Activated T-cell treated with anti-CD3 and anti-CD28 coated beads, Interleukin-2, amount 50 U/mL, for 72 hours (primary cell): ENCODE measurements at regions not wholly inside any gene's neighbourhood (a gene's known extent, or its start where the extent isn't known, plus 50 kb on each side); places are given as distances from the start of the nearest gene placed in this dataset.

ENCODE experiments used
- ATAC-seq, 2 donors: fragments of 150-1000 bp; cut with Tn5 transposase; replicated peaks in 1 of 2; 2 replicates each; pipeline ENCODE4 v1.10.0; 2021; ENCODE audit warnings: moderate library complexity in 2 of 2, mild to moderate bottlenecking in 1 of 2
- DNase-seq, 2 donors: peaks; one replicate each; pipeline ENCODE4 v3.0.0; 2021 to 2022; ENCODE audit warnings: mixed read lengths in 1 of 2
- H3K27ac Mint-ChIP-seq: one replicate; pipeline ENCODE4 v1.8.0; 2022; ENCODE audit warnings: mild to moderate bottlenecking, moderate library complexity, mixed read lengths
- H3K27me3 Mint-ChIP-seq: one replicate; pipeline ENCODE4 v1.8.0; 2022; ENCODE audit warnings: low read depth, mixed read lengths
- H3K36me3 Mint-ChIP-seq, 2 donors: one replicate each; pipeline ENCODE4 v1.8.0; 2022; ENCODE audit warnings: mixed read lengths in 2 of 2, mild to moderate bottlenecking in 1 of 2; ENCODE audit not compliant: insufficient read depth in 2 of 2
- H3K4me1 Mint-ChIP-seq: one replicate; pipeline ENCODE4 v1.8.0; 2022; ENCODE audit warnings: low read depth, mixed read lengths
- H3K4me3 Mint-ChIP-seq, 2 donors: one replicate each; pipeline ENCODE4 v1.8.0; 2022; ENCODE audit warnings: mild to moderate bottlenecking in 2 of 2, mixed read lengths in 2 of 2, moderate library complexity in 2 of 2
- H3K9me3 Mint-ChIP-seq, 2 donors: one replicate each; pipeline ENCODE4 v1.8.0; 2022; ENCODE audit warnings: mixed read lengths in 2 of 2

DNA sequence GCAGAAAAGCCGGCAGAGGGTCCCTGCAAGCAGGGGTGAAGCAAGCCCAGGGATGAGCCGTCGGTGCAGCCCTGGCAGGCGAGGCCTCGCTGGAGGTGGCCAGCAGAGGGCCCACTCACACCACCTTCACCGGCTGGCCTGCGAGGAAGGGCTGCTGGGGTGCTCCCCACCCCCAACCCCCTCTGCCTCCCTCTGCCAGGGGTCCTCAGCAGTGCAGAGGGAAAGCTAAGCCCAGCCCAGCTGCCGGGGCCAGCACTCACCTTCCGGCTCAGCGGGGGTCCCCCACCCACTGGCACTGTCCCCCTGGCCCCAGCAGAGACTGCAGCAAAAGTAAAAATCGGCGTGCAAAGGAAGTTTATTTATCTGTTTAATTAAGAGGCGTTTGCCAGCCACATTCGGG, 113.4 kb downstream of the ENGASE start:
- H3K27me3 Mint-ChIP-seq, result peaks cover 46% of the 10 kb centered on the region
- DNase-seq (peak; percentile 27 to 28), ATAC-seq (peak; percentile 26 to 37)
- no peaks in the 10 kb centered on the region for H3K4me1 Mint-ChIP-seq
- no peaks in the 10 kb centered on the region for H3K9me3 Mint-ChIP-seq
- no peak overlapping the region for H3K4me3 Mint-ChIP-seq
- H3K27ac Mint-ChIP-seq, result no peak overlapping the region
- no peaks in the 10 kb centered on the region for H3K36me3 Mint-ChIP-seq

DNA sequence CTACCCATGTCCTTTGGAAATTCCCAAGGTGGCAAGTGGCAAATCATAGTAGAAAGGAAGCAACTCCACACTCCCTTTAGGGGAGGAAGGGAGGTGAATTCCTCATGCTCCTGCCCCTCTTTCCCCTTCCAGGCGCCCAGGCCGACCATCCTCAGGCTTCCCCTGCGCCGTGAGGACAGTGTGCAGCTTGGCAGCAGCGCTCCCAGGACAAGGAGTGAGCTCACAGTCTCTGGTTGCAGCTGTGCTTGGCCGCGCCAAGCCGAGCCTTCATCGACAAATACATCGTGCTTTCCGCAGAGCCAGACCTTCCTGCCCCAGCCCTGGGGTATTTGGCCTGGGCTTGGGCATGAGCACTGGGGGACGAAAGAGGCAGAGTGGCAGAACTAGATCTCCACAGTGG, 112.6 kb downstream of the ENGASE start:
- DNase-seq (no peak), ATAC-seq (no peak)
- Mint-ChIP-seq H3K27me3 (peaks cover 47% of the 10 kb centered on the region), H3K4me1 (no peaks in the 10 kb centered on the region), H3K9me3 (no peaks in the 10 kb centered on the region), H3K36me3 (no peaks in the 10 kb centered on the region), H3K27ac (no peak overlapping the region), H3K4me3 (no peak overlapping the region)

DNA sequence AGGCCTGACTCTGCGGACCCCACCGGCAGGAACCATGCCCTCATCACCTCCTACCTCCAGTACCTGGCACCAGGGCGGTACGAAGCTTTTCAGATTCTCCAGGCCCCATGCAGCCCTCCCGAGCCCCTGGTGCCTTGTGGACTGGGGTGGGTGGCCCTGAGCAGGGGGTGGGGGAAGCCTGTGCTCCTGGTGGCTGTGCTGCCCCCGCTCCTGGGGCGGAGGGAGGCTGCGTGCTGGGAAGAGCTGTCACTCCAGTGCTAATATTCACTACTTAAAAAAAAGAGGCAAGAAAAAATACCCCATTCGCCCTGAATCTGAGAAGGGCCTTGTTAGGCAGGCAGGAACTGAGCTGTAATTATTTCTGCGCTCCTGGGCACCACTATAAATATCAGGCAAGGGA, 111.8 kb downstream of the ENGASE start:
- Mint-ChIP-seq H3K4me3 (no peak overlapping the region), H3K27me3 (peaks cover 54% of the 10 kb centered on the region), H3K4me1 (no peaks in the 10 kb centered on the region), H3K27ac (no peak overlapping the region), H3K9me3 (no peaks in the 10 kb centered on the region), H3K36me3 (no peaks in the 10 kb centered on the region)
- no peak for ATAC-seq
- no peak for DNase-seq

DNA sequence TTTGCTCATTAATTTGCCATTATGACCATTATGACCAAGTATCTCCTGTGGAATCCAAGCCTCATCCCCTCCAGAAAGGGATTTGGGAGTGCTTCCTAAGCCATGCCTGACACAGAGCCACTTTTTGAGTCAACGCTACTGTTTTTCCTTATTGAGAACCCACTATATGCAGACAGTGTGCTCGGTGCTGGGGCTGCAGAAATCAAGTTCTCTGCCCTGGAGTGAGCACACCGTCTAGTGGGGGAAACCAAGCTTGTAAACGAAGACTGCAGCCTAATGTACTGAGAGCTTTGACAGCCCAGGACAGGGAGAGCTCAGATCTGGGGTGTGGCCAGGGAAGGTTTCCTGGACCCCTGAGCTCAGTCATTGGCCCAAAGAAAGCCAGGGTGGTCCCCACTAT, 111.0 kb downstream of the ENGASE start:
- no peak for ATAC-seq
- H3K4me3 Mint-ChIP-seq, result no peak overlapping the region
- H3K4me1 Mint-ChIP-seq, result no peaks in the 10 kb centered on the region
- no peak overlapping the region for H3K27ac Mint-ChIP-seq
- no peaks in the 10 kb centered on the region for H3K9me3 Mint-ChIP-seq
- no peaks in the 10 kb centered on the region for H3K36me3 Mint-ChIP-seq
- DNase-seq, result no peak
- H3K27me3 Mint-ChIP-seq, result peaks cover 48% of the 10 kb centered on the region

DNA sequence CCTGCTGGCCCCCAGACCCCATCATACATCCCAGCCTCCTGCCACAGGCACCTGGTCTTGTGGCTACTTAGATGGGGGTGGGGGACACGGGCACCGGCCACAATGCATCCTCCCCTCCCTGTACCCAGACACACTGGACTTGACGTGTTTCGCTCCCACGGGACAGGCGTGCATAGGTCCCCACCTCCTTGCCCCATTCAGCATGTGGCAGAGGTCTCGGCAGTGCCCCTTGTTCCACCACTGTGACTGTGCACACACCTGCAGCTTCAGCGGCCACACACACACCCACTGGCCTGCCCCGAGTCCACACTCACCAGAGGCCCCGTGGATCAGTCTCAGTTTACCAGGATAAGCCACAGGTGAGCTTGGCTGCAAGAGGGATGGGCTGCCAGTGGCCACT, 109.6 kb downstream of the ENGASE start:
- DNase-seq (no peak), ATAC-seq (no peak)
- peak overlapping the region in 1 of 2 donors; percentile 58 for H3K4me3 Mint-ChIP-seq
- H3K27me3 Mint-ChIP-seq, result peaks cover 35% of the 10 kb centered on the region
- no peak overlapping the region for H3K27ac Mint-ChIP-seq
- no peaks in the 10 kb centered on the region for H3K9me3 Mint-ChIP-seq
- H3K36me3 Mint-ChIP-seq, result no peaks in the 10 kb centered on the region
- H3K4me1 Mint-ChIP-seq, result no peaks in the 10 kb centered on the region

DNA sequence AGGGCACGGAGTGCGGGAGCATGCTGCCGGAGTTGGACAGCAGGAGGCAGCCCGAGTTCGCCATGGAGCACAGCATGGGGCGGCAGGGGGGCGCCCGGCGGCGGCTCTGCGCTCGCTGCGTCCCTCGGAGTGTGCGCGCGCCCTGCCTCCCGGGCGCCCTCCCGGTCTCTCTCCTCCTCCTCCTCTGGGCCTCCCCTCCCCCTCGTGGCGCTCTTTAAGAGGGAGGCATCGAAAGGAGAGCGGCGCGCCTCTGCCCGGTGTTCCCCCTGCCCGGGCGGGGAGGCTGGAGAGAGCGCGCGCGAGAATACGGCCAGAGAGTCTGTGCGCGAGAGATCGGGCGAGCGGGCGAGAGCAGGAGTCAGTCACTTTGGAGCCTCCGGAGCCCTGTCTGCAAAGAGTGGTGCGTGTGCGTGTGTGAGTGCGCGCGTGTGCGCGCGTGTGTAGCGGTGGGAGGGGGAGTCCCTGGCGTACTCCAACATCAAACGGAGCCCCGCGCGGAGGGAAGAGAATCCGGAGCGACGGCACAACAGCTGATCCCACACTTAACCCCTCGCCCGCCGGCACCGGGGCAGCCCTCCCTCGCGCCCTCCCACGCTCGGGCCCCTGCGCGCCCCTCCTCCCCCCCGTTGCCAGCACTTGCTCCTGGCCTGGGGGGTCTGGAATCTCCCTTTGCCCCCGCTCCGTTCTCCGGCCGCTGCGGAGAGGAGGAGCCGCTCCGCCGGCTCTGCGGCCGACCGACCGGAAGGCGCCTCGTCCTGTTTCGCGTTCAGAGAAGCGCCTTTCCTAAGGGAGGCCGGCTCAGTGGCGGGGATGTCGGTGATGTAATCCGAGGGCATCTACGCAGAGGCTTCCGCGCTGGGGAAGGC, 108.9 kb downstream of the ENGASE start:
- DNase-seq (no peak), ATAC-seq (peak in 1 of 2 donors; percentile 22)
- no peaks in the 10 kb centered on the region for H3K4me1 Mint-ChIP-seq
- peak overlapping the region; percentile 22 to 70 for H3K4me3 Mint-ChIP-seq
- peaks cover 28% of the 10 kb centered on the region for H3K27me3 Mint-ChIP-seq
- H3K27ac Mint-ChIP-seq, result no peak overlapping the region
- H3K36me3 Mint-ChIP-seq, result no peaks in the 10 kb centered on the region
- H3K9me3 Mint-ChIP-seq, result no peaks in the 10 kb centered on the region

DNA sequence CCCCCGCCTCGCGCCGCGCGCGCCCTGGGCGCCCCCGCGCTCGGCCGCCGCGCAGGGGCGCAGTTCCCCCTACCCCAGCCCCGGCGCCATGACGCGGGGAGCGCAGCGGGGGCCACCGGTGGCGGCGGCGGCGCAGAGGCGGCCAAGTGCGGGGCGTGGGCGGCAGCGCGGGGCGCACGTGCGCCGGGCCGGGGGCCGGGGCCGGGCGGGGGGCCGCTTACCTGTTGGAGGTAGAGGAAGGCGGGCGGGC, 108.3 kb downstream of the ENGASE start:
- H3K27ac Mint-ChIP-seq, result no peak overlapping the region

DNA sequence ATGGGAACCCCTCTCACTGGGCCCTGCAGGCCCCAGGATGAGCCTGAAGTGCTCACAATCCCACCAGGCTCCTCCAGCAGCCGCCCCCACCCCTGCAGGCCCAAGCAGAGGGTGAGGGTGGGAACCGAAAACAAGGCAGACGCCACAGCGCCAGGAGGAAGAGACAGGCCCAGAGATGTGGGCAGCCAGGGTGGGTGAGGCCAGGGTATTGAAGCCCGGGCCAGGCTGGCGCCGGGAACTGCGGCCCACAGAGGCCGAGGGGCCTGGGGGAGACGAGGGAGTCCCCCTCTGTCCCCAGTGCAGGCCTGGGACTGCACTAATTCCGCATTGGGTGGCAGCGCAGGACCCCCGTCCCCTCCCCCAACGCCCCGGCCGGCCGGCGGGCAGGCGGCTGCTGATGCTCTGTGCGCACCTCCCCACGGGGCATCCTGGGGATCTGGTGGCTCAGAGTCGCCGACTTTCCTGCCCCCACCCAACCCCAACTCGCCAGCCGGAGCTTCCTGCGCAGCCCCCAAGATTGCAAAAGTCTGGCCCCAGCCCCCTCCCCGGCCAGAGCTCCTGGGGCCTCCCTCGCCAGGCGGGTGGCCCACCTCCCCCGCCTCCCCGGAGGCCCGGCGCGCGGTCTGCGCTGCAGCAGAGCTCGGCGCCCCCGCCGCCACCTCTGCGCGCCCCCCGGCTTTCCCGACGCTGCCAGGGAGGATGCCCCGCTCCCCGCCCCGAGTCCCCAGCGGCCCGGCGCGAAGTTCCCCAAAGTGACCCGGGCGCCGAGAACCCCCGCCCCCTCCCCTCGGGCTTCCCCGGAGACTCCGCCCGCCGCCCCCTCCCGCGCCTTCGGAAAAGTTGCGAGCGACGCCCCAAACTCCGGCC, 107.8 kb downstream of the ENGASE start:
- Mint-ChIP-seq H3K4me3 (no peak overlapping the region), H3K36me3 (no peaks in the 10 kb centered on the region), H3K27ac (no peak overlapping the region), H3K4me1 (no peaks in the 10 kb centered on the region), H3K9me3 (no peaks in the 10 kb centered on the region), H3K27me3 (peaks cover 26% of the 10 kb centered on the region)
- DNase-seq (no peak), ATAC-seq (no peak)

More for the DNA sequence above, 108.3 kb downstream of the ENGASE start:
- Mint-ChIP-seq H3K27me3 (peaks cover 27% of the 10 kb centered on the region), H3K4me1 (no peaks in the 10 kb centered on the region), H3K9me3 (no peaks in the 10 kb centered on the region), H3K36me3 (no peaks in the 10 kb centered on the region), H3K4me3 (no peak overlapping the region)
- DNase-seq (no peak), ATAC-seq (no peak)

DNA sequence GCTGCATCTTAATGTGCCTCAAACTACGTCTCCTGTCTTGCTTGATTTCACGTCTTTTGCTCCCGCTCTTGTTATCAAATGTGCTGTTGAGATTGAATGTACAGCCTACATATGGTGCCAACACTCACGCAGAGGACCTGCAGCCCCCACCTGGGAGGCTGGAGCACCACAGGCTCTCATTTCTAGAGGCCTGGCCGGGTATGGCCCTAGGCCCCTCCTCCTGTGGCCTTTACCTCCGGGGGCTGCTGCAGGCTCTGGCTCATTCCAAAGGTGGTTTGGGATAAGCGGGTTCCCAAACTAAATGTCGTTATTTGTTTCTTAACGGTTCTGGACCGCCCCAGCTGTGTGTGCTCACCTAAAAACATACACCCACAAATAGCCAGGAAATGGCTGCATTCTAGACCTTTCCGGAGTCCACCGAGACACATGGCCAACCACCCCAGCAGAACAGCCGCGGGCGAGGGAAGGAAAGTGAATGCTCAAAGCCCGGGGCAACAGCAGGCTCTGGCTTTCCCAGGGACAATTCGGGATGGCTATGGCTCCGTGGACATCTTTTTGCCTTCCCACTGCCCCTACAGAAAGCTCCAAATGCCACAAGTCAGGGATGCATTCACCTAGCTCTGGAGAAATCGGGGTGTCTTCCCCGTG, 105.9 kb downstream of the ENGASE start:
- H3K4me3 Mint-ChIP-seq, result no peak overlapping the region

DNA sequence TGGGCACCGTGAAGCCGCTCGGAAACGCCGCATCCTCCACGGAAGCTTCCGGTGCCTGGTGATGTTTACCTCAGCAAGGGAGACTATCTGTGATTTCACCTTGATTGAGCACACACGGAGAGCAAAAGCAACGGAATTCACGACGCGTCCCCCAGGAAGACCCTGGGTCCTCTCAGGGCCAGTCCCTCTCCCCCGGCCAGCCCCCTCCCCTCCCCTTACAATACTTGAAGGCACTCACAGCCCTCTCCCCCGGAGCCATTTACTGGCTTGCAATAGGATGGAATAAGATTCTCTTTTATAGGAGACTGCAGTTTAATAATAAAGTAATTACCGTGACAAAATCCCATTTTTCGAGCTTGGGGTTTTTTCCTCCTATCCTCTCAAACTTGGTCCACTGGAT, 104.7 kb downstream of the ENGASE start:
- H3K9me3 Mint-ChIP-seq, result no peaks in the 10 kb centered on the region
- H3K27ac Mint-ChIP-seq, result no peak overlapping the region
- H3K4me3 Mint-ChIP-seq, result no peak overlapping the region
- DNase-seq, result no peak
- no peak for ATAC-seq
- H3K27me3 Mint-ChIP-seq, result peaks cover 11% of the 10 kb centered on the region
- H3K4me1 Mint-ChIP-seq, result no peaks in the 10 kb centered on the region
- H3K36me3 Mint-ChIP-seq, result no peaks in the 10 kb centered on the region

More for the DNA sequence above, 105.9 kb downstream of the ENGASE start:
- Mint-ChIP-seq H3K27me3 (peaks cover 19% of the 10 kb centered on the region), H3K9me3 (no peaks in the 10 kb centered on the region), H3K27ac (no peak overlapping the region), H3K4me1 (no peaks in the 10 kb centered on the region), H3K36me3 (no peaks in the 10 kb centered on the region)
- no peak for ATAC-seq
- no peak for DNase-seq

DNA sequence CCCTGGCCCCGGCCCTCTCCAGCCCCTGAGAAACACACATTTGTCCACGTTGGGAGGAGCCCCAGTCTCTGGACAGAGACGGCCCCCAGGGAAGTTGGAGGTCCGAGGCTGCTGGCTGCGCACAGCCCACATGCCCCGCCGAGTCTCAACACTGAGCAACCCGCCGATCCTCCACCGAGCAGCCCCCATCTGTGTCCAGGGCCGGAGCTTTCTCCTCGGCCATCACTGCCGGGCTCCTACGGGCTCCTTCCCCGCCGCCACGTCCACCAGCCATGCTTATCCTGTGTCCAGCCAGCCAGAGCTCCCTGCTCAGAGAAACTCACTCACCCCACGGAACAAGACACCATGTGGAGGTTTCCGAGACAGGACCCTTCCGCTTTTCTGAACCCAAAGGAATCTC, 103.3 kb downstream of the ENGASE start:
- Mint-ChIP-seq H3K9me3 (no peaks in the 10 kb centered on the region), H3K27me3 (peaks cover 7% of the 10 kb centered on the region), H3K36me3 (no peaks in the 10 kb centered on the region), H3K27ac (no peak overlapping the region), H3K4me1 (no peaks in the 10 kb centered on the region), H3K4me3 (no peak overlapping the region)
- DNase-seq (no peak), ATAC-seq (no peak)

DNA sequence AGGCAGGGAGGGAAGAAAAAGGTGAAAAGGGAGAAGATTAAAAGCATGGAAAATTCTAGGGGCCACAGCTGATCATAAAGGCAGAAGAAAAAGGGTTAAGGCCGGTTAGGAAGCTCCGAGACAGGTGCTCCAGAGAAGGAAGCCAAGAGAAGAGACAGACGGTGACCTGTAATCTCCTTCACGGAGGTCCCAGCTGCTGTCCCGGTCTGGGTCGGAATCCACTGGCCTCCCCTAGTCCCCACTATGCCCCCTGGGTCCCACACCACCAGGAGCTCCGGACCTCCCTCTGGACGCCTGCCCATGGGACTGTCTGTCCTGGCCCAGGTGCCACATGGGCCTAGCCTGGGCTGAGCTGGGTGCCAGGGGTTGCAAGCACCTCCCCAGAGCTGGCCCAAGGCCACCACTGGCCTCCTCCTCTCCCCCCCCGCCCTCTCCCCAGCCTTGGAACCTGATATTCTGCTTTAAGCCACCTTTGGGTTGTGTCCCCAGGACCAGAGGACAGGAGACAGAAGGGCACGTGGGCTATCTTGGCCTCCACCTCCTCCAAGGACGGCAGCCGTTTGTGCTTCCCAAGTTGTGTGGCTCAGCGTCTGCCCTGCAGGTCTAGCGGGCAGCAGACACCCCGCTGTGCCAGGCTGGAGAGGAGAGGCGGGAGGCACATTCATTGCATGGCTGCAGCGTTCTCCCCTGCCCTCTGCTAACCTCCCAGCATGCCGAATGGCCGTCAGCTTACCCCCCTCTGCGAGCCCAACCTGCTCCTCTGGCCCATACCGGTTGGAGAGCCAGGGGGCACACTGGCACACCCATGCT, 102.4 kb downstream of the ENGASE start:
- no peaks in the 10 kb centered on the region for H3K9me3 Mint-ChIP-seq
- H3K27ac Mint-ChIP-seq, result no peak overlapping the region
- H3K36me3 Mint-ChIP-seq, result no peaks in the 10 kb centered on the region
- ATAC-seq, result no peak
- DNase-seq, result no peak
- H3K4me3 Mint-ChIP-seq, result no peak overlapping the region
- H3K4me1 Mint-ChIP-seq, result no peaks in the 10 kb centered on the region
- H3K27me3 Mint-ChIP-seq, result peaks cover 5% of the 10 kb centered on the region
